ENCODE measurements at regions not wholly inside any gene's neighbourhood (a gene's known extent, or its start where the extent isn't known, plus 50 kb on each side); places are given as distances from the start of the nearest gene placed in this dataset.
"Not testable (repeated sequence)": the region's sequence is repeated elsewhere in the genome, so short reads cannot be mapped to it uniquely, and the experiment has no call there.

DNA sequence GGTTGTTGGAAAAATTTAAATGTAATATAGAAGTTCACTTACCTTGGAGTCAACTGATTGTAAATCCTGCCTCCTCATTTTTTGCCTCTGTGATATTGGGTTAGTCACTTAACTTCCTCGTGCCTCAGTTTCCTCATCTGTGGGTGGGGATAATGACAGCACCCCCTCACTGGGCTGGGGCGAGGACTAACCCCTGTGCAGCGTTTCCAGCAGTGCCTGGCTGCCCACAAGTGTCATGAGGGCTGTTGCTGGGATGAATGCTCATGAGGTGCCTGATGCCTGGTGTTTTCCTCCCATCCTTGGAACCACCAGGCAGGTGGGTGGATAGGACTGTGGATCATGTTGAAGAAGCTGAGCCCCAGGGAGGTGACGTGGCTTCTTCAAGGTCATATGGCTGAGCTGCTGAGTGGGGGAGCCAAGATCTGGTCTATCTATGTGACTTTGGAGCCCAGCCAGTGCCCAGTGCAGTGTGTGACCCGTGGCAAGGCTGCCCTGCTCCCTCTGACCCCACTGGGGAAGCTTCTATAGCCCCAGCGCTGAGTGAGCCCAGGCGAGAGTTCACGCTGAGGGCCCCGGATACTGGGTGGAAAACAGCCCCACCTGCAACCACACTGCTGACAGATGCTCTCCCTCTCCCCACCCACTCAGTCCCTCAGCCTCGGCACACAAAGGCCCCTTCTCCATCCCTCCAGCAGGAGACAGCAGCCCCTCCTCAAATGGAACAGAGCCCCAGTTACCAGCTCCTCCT is 446.0 kb downstream of the PTPRU start:
- DNase-seq: no peak

DNA sequence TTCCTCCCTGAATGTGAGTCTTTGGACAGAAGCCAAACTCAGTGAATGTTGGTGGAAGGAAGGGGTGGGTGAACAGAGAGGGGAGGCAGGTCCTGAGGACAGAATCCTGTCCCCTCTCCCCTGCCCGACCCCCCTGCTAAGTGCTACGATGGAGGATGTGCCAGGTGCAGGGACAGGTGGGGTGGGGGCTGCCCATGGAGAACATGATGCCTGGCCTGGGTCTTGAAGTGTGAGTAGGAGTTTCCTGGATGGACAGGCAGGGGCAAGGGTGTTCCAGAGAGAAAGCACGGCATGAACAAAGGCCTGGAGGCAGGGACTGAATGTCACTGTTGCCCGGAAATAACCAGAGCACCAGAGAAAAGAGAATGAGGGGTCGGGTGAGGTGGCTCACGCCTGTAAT is 445.1 kb downstream of the PTPRU start:
- DNase-seq: not testable (repeated sequence)

DNA sequence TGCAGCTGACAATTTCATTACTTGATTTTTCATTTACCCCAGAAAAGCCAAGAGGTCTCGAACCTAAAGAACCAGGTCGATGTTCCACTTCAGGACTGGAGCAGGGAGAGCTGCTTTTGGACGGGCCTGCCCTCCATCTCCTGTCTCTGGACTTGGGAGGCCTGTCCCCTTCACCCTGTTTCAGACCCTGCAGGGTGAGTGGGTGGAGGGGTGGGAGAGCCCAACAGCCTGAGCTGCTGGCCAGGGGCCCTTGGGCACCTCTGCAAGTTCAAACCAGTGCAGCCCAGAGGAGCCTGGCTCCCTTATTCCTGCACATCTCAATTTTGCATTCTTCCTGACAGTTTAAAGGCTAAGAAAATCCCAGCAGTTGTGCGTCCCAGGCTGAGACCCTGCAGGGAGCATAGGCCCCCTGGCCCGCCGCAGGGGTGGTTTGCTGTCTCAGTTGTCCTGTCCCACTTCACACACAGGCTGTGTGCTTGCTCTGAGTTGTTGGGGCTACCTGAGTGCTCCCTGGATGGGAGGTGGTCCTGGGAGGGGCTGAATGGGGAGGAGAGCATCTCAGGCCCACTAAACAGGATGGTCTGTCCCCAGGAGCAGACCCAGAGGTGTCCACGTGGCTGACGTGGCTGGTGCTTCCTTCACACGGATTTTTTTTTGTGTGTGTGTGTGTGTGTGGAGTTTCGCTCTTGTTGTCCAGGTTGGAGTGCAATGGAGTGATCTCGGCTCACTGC is 443.7 kb downstream of the PTPRU start:
- no peak for DNase-seq

DNA sequence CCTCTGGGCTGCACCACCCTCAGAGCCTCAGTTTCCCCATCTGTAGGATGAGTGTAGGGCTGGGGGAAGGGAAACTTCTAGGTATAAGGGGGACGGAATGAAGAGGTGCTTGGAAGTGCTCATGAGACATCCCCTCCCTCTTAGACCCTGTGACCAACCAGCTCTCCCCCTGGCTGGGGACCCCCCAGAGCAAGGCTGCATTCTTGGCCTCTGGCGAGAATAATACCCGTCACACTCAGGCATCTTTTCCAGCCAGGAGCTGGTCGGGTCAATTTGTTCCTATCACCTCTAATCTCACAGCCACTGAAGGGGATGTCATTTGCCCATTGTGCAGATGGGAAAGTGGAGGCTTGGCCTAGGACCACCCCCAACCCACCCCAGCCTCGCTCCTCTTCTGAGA is 443.0 kb downstream of the PTPRU start:
- no peak for DNase-seq

DNA sequence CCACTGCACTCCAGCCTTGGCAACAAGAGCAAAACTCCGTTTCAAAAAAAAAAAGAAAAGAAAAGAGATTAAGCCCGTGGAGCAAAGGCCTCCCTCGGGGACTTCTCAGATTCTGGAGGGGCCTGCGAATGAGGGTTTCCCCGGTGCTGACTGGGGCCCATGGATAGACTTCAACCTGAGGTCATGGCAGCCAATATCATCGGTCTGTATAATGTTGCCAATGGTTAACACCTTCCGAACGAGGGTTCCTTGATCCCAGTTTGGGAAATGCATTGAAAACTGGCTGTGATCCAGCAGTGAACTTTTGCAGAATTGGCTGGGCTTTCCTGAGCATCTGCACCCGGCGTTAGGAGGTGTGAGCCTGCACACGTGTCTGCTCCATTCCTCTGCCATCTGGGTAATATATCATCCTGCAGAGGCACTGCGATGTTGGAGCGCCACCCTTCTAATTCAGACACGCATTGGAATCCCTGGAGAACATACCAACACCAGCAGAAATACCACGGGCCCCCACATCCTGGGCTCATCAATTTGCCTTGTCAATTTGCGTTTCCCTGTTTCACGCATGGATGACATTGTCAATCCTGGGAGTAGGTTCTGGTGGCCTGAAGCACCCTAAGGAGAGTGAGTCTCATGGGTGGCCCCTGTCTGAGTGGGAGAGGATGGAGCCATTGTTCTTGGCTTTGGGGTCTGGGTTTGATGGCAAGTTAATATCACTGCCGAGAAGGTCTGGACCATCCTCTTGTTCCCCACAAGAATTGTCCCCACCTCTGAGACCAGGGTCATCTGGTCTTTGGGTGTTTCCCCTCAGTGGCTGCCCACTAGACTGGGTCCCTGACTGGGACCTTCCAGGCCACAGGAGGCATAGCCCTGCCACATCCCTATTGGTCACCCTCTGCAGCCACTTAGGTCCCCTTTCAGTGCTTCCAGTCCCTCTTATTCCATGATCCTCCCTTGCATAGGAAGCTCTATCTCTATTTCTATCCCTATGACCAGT is 441.0 kb downstream of the PTPRU start:
- DNase-seq: no peak

DNA sequence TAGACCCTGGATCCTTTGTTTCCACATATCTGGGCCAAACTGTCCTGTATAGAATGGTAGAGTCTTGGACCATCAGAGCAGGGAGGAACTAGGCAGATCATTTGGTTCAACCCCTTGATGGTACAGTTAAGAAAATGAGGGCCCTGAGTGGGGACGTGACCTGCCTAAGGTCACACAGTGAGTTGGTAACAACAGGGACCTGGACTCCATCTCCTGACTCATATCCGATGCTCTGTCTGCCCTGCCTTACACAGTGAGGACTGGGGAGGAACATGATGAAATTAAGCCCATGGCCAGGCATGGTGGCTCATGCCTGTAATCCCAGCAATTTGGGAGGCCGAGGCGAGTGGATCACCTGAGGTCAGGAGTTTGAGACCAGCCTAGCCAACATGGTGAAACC is 440.2 kb downstream of the PTPRU start:
- no peak for DNase-seq

DNA sequence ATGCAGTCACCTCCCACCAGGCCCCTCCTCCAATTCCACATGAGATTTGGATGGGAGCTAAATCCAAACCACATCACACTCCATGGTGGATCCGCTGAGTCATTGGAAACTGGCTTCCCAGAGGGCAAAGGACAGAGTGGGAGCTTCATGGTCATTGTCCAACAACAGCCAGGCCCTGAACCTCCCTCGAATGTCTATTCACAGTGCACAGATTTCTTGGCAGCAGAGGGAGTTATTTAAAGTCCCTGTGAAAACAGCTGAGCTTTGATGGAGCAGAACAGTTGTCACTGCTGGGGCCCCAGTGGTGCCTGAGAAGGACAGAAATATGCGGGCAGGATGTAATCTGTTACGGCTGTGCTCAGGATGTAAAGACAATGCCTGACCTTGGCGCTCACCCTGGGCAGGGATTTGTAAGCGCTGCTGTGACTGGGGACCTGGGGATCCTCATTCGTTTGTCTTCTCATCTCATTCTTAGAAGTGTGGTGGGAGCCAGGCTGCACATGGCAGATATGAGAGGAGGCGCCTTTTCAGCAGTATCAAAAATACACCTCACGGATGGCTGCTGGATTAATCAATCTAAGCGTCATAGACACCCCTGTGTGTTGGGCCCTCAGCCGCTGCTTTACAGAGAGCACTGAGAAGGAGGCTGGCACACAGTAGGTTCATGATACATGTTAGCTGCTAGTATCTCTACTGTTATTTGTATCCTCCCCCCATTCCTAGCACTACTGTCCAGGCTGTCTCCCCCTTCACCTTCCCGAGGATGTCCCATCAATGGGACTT is 439.4 kb downstream of the PTPRU start:
- no peak for DNase-seq

GRCh38 chr1:29674627-29675326 is 438.5 kb downstream of the PTPRU start:
- DNase-seq: no peak

DNA sequence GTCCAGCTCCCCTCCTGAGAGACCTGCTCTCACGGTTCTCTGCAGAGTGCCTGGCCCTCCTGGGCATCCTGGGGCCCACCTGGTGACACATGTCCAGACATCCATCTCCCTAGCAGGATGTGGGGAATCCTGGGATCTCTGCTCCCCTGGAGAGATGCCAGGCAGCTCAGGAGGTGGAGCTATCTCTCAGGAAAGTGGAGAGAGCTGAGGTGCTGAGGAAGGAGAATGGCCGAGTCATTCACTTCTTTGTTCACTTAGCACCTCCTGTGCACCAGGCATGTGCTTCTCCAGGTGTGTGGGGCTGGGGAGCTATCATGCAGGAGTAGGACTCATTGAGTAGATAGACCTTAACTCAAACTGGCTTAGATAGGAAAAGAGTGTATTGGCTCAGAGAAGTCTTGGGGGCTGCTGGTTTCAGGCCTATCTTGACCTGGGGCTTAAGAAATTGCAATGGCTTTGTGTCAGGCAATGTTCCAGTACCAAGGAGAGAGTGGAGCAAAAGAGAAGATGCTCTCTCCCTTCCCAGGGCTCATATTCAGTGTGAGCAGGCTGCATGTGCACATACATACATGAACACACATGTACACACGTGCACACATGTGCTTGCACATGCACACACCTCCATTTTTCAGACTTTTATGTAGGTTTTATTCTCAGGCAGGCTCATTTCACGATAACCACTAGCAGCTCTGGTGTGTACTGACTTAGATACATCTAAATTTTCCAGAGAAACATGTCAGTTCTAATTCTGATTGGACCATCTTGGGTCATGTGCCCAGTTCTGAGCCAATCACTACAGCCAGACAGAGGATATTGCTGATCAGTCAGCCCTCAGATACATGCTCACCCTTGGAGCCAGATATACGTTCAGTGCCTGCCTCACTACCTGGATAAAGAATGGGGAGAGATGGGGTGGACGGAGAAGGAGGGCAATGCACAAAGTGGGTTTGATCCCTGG is 437.6 kb downstream of the PTPRU start:
- DNase-seq: no peak

- no peak for DNase-seq
Observed at GRCh38 chr1:29673228-29673500, 436.8 kb downstream of the PTPRU start.

DNA sequence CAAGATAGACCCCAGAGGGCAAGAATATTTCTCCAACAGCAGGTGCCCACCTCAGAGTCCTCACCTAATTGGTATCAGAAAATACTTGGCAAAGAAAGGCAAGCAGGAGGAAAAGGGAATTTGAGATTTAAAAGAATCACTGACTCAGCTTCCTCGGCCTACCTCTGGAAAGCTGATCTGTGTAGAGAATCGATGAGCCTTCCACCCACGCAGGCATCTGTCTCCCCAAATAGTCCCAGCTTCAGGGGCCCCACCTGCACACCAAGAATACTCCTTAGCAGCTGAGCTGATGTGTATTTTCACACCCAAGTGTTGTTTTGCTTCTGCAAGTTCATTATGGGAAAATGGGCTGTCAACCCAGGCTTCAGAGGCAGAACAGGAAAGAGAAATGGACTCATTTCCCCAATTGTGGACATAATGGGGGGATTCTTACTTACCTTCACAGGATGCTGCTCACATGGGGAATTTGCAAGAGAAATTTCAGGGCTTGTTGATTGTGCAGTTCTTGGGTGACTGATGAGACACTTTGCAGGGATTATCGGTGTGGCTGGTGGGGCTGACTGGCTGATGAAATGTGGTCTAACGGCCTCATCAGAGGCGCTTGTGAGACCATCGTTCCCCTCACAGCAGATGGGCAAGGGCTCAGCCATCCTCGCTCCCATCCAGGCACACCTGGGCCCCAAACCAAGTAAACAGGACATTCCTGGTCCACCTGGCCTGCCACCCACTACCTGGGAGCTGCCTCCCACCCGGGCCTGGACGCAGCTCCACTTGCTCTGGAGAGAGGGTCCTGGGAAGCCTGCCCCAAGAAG is 436.3 kb downstream of the PTPRU start:
- no peak for DNase-seq

DNA sequence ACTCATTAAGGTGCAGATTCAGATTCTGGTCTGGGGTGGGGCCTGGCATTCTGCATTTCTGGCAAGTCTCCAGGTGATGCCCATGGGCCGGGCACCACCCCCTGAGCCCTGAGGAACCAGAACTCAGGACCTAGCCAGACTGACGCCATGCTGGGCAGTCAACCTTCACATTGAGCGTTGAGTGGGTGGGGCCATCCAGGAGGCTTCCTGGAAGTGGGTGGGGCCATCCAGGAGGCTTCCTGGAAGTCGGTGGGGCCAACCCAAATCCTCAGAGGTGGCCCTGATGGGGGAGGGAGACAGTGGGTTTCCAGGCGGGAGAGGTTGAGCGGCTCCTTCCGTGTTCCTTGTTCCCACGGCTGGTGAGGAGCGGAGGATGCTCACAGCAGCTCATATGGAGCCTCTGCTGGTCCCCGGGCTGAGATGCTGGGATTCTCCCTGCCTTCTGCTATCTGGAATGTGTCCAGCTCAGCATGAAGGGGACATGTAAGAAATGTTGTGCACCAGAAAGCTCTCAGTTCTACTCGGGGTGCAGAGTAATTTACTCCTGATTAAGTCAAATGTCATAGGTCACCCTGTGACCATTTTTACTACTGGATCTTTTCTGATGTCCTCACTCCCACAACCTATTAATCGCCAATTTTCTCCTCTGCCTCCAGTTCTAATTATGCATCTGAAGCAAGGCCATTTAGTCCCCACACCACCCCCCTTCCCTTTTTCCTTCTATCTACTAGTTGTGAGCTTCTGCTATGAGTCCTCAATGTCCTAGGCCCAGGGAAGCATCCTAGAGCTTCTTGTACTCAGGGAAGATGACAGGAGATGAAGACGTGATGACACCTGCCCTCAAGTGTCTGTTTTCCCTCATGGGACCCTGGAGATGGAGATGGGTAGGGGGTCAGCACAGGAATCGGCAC is 435.4 kb downstream of the PTPRU start:
- no peak for DNase-seq

GRCh38 chr1:29670752-29671151 is 434.4 kb downstream of the PTPRU start:
- DNase-seq: no peak

DNA sequence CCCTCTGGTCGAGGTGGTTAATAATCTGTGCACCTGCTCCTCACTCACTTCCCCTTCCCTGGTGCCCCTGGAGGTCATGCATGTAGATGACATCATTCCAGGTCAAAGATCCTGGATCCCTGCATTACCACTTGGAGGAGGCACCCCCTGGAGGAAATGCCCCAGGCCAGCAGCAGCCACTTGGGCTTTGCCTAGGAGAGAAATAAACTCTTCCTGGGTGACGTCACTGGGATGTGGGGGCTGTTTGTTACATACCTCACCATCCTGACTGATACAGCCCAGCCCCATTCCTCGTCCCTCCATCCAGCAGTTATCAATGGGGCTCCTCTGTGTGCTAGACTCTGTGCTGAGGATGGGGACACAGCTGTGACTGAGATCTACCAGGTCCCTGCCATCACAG is 433.6 kb downstream of the PTPRU start:
- DNase-seq: no peak

- no peak for DNase-seq
Observed at GRCh38 chr1:29669158-29669871, 433.0 kb downstream of the PTPRU start.

DNA sequence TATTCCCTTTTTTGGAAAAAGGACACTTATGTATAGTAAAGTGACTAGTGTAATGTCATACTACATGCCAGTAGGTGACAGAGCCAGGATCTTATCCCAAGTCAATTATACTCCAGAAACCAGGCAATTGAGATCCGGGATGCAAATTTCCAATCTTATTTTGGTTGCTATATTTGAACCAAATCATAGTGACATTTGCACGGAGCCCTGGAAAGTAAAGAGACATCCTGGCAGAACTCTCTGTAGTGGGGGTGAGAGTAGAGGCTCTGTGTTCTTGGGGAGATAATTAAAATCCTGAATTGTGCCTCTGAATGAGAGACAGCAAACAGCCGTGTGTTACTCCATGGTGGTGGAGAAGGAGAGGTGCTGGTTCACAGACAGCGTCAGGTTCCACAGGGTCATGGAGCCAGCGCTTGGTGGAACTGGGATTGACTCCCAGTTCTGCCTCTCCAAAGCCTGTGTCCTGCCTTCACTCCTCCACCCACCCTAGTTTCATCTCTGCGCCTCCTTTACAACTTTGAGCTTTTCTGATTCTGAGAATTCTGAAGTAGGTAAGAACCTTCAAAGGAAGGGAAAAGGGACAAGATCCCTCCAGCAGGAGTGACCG is 432.3 kb downstream of the PTPRU start:
- no peak for DNase-seq

DNA sequence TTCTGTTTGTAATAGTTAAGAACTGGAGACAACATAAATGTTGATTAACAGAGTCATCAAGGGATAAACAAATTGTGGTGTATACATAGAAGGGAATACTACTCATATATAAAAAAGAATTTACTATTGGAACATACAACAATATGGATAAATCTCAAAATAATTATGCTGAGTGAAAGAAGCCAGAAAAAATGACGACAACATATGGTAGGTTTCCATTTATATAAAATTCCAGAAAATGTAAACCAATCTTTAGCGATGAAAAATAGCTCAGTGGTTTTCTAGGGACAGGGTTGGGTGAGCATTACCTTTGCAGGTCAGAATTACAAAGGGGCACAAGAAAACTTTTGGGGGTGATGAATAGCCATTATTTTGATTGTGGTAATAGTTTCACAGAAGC is 431.6 kb downstream of the PTPRU start:
- DNase-seq: no peak

GRCh38 chr1:29664711-29665110 is 428.4 kb downstream of the PTPRU start:
- DNase-seq: no peak

Measured in NCI-H510A treated with DMSO at 0.1 percent for 48 hours (cell line).